Skeletal muscle tissue (tissue), 1 donor: ENCODE measurements at regions not wholly inside any gene's neighbourhood (a gene's known extent, or its start where the extent isn't known, plus 50 kb on each side); places are given as distances from the start of the nearest gene placed in this dataset. TPM values are rescaled to one million over a fixed set of nuclear protein-coding genes. Genes with fewer than 3 reads are reported as not detected.

ENCODE experiments used
- small RNA-seq: library from RNA; depleted of rRNA; stranded (forward); fragments of <200 nt; gene quantifications from one replicate; pipeline ENCODE3, GENCODE V24; 2014

Small RNA genes lying in the stretch of these regions (small RNA-seq; reads per million reads assigned to genes)
- gene AC092266.1, result not detected
- gene RF00019, result not detected
